ENCODE measurements at regions not wholly inside any gene's neighbourhood (a gene's known extent, or its start where the extent isn't known, plus 50 kb on each side); places are given as distances from the start of the nearest gene placed in this dataset.

DNA sequence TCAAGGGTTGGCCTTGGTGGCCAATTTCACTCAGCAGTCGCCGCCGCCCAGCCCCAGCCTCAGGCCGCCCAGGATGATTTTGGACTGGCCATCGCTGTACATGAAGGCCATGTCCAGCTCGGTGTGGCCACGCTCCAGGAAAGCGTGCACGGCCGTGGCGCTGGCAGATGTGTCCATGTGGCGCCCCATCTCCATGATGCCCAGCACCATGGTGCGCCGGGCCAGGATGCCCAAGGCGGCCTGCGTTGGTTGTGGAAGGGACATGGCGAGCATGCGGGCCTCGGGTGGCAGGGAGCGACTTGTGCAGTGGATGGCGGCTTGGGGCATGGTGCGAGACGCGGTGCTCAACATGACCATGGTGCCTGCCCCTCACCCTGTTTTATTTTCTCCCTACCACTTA, 55.4 kb downstream of the ZCCHC12 start:
- DNase-seq (ENCODE audit: low spot score) = no peak
- in situ Hi-C loops (cut with HindIII; ENCODE audit: low sequenced_read_pairs) = no loop called here

DNA sequence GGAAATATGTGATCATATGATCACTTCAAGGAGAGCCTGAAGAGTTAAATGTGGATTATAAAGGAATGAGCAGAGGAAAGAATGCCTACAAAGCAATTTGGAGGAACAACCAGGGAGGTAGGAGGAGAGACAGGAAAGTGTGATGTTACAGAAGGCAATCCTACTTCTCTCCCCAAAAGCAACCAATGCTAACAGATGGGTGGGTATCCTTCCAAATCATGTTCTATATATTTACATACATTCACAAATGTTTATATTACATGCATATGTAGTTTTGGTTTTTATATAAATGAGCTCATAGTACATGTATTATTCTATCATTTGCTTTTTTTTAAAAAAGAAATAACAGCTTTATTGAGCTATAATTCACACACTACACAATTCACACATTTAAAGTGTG, 56.0 kb downstream of the ZCCHC12 start:
- in situ Hi-C loops (cut with HindIII; ENCODE audit: low sequenced_read_pairs) = no loop called here
- no peak for DNase-seq (ENCODE audit: low spot score)

DNA sequence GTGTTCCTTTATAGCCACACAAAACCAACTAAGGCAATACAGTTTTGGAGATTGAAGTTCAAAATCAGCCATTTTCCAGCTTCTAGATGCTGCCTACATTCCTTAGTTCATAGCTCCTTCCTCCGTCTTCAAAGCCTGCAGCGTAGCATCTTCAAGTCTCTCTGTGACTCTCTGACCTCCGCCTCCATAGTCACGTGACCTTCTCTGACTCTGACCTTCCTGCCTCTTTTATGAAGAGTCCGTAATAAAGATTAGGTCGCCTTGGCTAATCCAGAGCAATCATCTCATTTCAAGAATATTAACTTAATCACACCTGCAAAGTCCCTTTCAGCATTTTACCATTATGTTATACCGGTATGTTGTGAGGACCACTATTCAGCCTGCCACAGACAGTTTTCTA, 60.4 kb downstream of the ZCCHC12 start:
- DNase-seq (ENCODE audit: low spot score) = no peak
- in situ Hi-C loops (cut with HindIII; ENCODE audit: low sequenced_read_pairs) = no loop called here

DNA sequence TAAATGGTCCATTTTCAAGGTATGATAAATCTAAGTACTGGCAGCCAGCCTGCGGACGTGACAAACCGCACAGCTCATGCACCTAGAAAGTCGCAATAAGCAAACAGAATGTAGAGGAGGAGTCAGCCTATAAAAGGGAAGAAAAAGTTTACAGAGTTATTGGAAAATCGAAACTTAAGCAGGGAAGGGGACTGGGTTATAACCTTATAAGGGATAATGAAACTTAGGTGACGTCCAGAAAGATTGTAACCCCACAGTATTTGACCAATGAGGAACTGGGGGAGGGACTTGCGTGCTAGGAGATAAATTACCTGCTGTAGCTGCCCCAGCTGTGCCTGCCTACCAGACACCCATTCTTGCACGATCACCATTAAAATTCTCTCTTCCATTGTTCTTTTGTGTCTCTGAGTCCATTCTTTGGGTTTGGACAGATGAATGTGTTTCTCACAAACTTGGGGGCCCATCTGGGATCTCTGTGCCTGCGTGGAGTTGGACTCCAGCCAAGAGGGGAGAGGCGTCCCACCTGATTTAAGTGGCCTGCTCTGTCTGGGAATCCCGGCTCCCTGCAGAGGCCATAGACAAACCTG, 61.0 kb downstream of the ZCCHC12 start:
- in situ Hi-C loops (cut with HindIII; ENCODE audit: low sequenced_read_pairs) = no loop called here
- DNase-seq (ENCODE audit: low spot score) = no peak

DNA sequence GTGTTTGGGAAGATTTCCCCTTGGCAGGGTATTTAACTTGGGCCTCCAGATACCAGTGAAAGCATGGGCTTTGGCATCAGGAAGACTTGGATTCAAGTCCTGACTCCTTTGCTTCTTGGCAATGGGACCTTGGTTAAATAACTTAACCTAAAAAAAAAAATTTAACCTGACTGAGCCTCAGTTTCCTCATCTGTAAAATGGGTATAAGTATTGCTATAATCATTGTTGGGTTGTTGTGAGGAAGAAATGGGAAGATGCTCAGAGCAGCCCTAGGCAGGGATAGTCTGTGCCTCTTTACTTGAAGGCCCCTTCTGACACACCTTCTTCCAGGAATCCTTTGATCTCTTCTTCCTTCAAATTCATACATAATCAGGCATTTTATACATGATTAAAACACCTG, 70.3 kb downstream of the ZCCHC12 start:
- in situ Hi-C loops (cut with HindIII; ENCODE audit: low sequenced_read_pairs) = no loop called here
- DNase-seq (ENCODE audit: low spot score) = no peak

DNA sequence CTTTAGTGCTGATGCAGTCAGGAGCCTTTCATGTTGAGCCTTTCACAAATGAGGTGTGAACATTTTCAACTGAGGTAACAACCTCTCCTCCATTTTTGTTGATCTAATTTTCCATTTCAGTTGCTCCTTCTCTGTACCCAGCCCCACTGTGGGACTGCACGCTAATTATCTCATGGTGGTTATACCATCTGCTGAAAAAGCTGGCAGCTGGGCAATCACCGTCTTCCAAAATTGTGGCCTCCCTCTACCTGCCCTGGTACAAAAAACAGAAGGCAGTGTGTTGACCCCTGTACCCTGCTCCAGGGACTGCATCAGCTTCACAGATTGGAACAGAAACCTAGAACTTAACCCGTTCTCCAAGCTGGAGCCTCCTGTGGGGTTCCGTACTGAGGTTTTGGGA, 72.4 kb upstream of the LONRF3 start:
- DNase-seq (ENCODE audit: low spot score) = peak; percentile 85
- in situ Hi-C loops (cut with HindIII; ENCODE audit: low sequenced_read_pairs) = no loop called here

DNA sequence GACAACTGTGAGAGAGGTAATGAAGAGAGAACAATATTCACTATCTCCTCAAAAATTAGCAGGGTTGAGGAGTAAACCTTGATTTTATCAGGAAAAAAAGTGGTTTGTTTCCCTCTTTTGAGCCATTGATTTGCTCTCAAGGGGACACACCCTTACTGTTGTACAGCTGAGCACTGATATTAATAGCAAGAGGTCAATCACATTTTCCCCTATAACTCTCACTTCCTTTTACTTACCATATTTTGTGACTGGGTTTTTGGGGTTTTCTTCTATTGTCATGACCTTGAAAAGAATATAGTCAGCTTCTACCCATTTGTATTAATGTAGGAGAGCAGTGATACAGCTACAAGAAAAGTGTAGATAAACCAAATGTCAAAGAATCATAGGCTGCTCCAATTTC, 70.2 kb upstream of the LONRF3 start:
- in situ Hi-C loops (cut with HindIII; ENCODE audit: low sequenced_read_pairs) = no loop called here
- DNase-seq (ENCODE audit: low spot score) = no peak

DNA sequence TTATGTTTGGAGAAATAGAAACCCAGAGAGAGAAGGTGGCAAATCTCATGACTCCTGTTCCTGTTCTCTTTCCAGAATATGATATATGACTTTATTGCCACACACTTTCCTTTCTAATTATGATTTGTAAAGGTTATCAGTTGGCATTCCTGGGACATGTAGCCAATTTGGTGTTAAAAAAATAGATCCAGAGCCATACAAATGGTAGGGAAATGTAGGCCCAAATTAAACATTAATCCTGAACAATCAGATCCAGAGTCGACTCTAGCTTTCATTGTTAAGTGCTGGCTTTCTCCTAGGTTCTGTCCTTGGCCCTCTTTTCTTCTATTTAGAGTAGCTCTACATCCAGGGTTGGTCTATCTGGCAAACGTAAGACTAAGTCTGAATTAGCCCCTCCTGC, 69.8 kb upstream of the LONRF3 start:
- DNase-seq (ENCODE audit: low spot score) = no peak
- in situ Hi-C loops (cut with HindIII; ENCODE audit: low sequenced_read_pairs) = no loop called here

Data from G401 (cell line).